ENCODE measurements at regions not wholly inside any gene's neighbourhood (a gene's known extent, or its start where the extent isn't known, plus 50 kb on each side); places are given as distances from the start of the nearest gene placed in this dataset.

GRCh38 chr13:73300718-73301425, 242.1 kb downstream of the KLF5 start:
- TF ChIP-seq CTCF (conservative IDR thresholded peaks at IDR 0.05; ENCODE audit: low read depth, low read length): no peak
- TF ChIP-seq SMC3 (IDR thresholded peaks at IDR 0.05; ENCODE audit: low read depth, low read length): no peak
- no peak for TF ChIP-seq ELK1 (IDR thresholded peaks at IDR 0.05; ENCODE audit: borderline replicate concordance, low read depth, low read length)
- no peak for TF ChIP-seq POLR2A (IDR thresholded peaks at IDR 0.05; ENCODE audit: low read depth, low read length)
- no peak for TF ChIP-seq CEBPB (IDR thresholded peaks at IDR 0.05; ENCODE audit: low read depth, low read length)
- TF ChIP-seq RCOR1 (IDR thresholded peaks at IDR 0.05; ENCODE audit: insufficient replicate concordance, low read length): no peak
- no peak for TF ChIP-seq RFX5 (IDR thresholded peaks at IDR 0.05; ENCODE audit: low read depth, low read length)
- no peak for TF ChIP-seq USF2 (IDR thresholded peaks at IDR 0.05; ENCODE audit: low read depth, low read length)
